IgD-negative memory B cell (primary cell): ENCODE measurements at regions not wholly inside any gene's neighbourhood (a gene's known extent, or its start where the extent isn't known, plus 50 kb on each side); places are given as distances from the start of the nearest gene placed in this dataset.

ENCODE experiments used
- H3K27ac Mint-ChIP-seq, 3 donors: one replicate each; pipeline ENCODE4 v1.8.0; 2020 to 2022; ENCODE audit warnings: mild to moderate bottlenecking in 3 of 3, mixed read lengths in 3 of 3, moderate library complexity in 1 of 3
- H3K27me3 Mint-ChIP-seq: one replicate; pipeline ENCODE4 v1.8.0; 2021; ENCODE audit warnings: mixed read lengths
- H3K36me3 Mint-ChIP-seq: one replicate; pipeline ENCODE4 v1.8.0; 2020; ENCODE audit warnings: mild to moderate bottlenecking, mixed read lengths
- H3K4me1 Mint-ChIP-seq, 3 donors: one replicate each; pipeline ENCODE4 v1.8.0; 2020 to 2022; ENCODE audit warnings: mixed read lengths in 3 of 3, mild to moderate bottlenecking in 1 of 3
- H3K4me3 Mint-ChIP-seq, 4 donors: one replicate each; pipeline ENCODE4 v1.8.0; 2020 to 2022; ENCODE audit warnings: mild to moderate bottlenecking in 4 of 4, mixed read lengths in 4 of 4, moderate library complexity in 3 of 4
- H3K9me3 Mint-ChIP-seq, 3 donors: one replicate each; pipeline ENCODE4 v1.8.0; 2020 to 2021; ENCODE audit warnings: mixed read lengths in 3 of 3, mild to moderate bottlenecking in 1 of 3

DNA sequence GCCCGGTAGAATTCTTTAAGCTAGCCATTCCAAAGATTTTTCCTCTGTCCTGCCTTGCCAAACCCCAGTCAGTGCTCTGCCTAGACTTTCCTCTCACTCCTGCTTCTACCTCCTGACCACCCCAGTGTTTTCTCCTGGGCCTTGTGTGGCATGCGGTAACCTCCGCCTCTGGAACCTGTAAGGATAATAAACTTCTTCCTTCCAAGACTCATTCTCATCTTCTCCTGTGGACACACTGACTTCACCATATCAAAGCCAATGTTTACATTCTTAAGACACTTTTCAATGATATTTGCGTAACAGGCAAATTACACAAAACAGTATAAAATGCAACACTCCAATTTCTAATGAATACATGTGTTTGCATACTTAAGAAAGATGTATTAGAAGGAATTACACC is 354.6 kb downstream of the RNF144B start:
- Mint-ChIP-seq H3K4me1 (no peaks in the 10 kb centered on the region), H3K4me3 (no peak overlapping the region), H3K9me3 (peaks cover 0 to 5% (median 0%) of the 10 kb centered on the region in 3 donors), H3K36me3 (no peaks in the 10 kb centered on the region), H3K27me3 (no peaks in the 10 kb centered on the region), H3K27ac (no peak overlapping the region)

DNA sequence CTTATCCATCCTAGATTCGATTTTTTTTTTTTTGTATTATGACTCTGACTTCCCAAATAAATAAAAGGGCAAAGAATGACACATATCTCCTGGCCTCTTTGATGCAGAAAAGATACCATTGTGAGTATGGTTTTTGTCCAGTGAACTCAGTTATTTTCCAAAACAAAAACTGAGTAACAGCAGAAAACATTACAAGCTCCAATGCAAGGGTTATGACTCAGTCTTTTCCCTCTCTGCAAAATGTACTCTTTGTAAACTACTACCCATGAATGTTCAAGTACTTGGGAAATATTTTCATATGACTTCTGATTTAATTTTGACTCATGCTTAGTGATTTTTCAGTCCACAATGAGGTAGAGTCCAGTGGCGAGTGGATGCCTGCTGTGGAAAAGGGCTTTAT is 355.3 kb downstream of the RNF144B start:
- peaks cover 0 to 5% (median 0%) of the 10 kb centered on the region in 3 donors for H3K9me3 Mint-ChIP-seq
- H3K4me1 Mint-ChIP-seq: no peaks in the 10 kb centered on the region
- no peak overlapping the region for H3K27ac Mint-ChIP-seq
- no peak overlapping the region for H3K4me3 Mint-ChIP-seq
- H3K36me3 Mint-ChIP-seq: no peaks in the 10 kb centered on the region
- H3K27me3 Mint-ChIP-seq: no peaks in the 10 kb centered on the region

DNA sequence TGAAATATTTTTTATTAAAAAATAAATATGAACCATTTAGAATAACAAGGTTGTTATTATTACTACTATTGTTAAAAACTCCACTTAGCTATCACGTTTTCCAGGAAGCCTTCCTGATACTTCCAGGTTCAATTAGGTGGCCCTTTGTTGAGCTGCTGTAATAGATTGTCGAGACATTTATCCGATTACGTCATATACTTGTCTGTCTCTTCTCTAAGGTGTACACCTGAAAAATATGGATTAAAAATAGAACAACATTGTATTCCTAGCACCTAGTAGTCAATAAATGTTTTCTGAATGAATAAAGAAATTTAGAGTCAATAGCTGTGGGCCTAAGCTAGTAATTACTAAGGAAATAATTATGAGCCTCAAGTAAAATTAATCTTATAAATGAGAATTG is 359.6 kb downstream of the RNF144B start:
- H3K9me3 Mint-ChIP-seq: peaks cover 0 to 7% (median 0%) of the 10 kb centered on the region in 3 donors
- no peak overlapping the region for H3K4me3 Mint-ChIP-seq
- no peaks in the 10 kb centered on the region for H3K4me1 Mint-ChIP-seq
- H3K27ac Mint-ChIP-seq: no peak overlapping the region
- no peaks in the 10 kb centered on the region for H3K36me3 Mint-ChIP-seq
- no peaks in the 10 kb centered on the region for H3K27me3 Mint-ChIP-seq

DNA sequence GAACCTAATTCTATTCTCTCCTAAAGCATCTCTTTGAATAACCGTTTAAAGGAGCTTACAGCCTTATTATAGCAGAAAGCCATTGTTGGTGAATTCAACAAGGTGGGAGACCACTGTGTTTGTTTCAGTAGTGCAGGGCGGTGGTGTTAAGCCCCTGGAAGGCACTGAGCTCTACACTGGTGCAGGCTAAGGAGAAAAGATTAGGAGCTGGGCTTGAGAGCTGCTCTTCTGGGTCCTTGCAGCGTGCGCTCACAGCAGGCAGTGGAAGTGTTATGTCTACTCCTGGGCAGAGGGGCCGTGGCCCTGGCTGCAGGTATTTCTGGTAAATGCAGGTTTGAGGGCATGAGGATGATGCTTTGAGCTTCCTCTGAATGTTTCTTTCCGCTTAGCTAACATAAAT is 361.2 kb downstream of the RNF144B start:
- Mint-ChIP-seq H3K4me3 (no peak overlapping the region), H3K27me3 (no peaks in the 10 kb centered on the region), H3K27ac (peak overlapping the region in 1 of 3 donors; percentile 19)

DNA sequence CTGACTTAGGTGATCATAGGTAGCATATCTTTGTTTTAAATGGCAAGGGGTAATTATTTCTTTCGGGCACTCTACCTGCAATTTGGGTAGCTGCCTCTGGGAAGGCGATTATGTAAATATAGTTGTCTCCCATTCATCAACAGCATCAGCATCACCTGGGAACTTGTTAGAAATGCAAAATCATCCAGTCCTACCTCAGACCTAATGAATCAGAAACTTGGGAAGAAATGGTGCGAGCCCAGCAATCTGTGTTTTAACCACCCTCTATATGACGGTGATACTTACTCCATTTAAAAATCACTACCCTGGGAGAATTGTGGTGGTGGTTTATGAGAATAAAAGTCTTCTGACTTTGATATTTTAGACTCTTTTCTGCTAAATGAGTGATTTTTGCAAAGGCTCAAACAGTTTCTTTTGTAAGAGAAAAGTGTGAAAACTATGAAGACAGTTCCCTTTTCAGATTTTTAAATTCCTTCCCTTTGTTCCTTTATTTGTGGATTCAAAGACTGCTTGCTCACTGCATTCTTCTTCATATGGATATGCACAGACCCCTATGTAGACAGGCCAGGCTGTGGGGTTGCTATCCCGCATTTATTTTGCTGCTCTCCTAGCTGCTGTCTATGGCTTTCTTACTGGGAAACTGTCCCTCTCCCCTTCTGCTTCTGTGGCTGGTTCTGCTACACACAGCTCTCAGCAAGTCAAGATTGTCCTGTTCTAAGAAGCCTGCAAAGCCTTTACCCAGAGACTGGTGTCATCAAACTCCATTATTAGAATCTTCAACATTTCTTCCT is 365.3 kb downstream of the RNF144B start:
- no peaks in the 10 kb centered on the region for H3K36me3 Mint-ChIP-seq
- H3K9me3 Mint-ChIP-seq: peaks cover 0 to 6% (median 0%) of the 10 kb centered on the region in 3 donors
- H3K27ac Mint-ChIP-seq: no peak overlapping the region
- no peaks in the 10 kb centered on the region for H3K4me1 Mint-ChIP-seq
- H3K4me3 Mint-ChIP-seq: no peak overlapping the region
- H3K27me3 Mint-ChIP-seq: no peaks in the 10 kb centered on the region

More for the DNA sequence above, 361.2 kb downstream of the RNF144B start:
- no peaks in the 10 kb centered on the region for H3K4me1 Mint-ChIP-seq
- peaks cover 0 to 7% (median 0%) of the 10 kb centered on the region in 3 donors for H3K9me3 Mint-ChIP-seq
- H3K36me3 Mint-ChIP-seq: no peaks in the 10 kb centered on the region

DNA sequence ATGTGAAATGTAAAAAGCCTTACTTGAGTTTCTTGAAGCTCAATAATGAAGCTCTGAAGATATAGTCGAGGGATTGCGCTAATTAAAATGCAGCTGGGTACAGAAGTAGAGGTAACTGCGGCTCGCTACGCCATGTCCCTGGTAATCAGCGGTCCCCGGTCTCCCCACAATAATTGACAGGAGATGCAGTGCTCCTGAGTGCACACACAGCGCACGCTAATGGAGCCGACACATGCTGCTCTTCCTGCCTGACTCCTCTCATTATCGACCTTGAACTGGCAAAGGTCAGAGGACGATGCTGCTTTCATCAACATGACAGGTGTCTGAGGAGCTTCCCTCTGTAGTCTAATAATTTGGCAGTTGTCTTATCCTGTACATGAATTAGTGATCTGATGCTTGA is 365.9 kb downstream of the RNF144B start:
- H3K4me3 Mint-ChIP-seq: no peak overlapping the region
- H3K9me3 Mint-ChIP-seq: peaks cover 0 to 6% (median 0%) of the 10 kb centered on the region in 3 donors
- no peaks in the 10 kb centered on the region for H3K27me3 Mint-ChIP-seq
- no peak overlapping the region for H3K27ac Mint-ChIP-seq
- H3K36me3 Mint-ChIP-seq: no peaks in the 10 kb centered on the region
- H3K4me1 Mint-ChIP-seq: no peaks in the 10 kb centered on the region

DNA sequence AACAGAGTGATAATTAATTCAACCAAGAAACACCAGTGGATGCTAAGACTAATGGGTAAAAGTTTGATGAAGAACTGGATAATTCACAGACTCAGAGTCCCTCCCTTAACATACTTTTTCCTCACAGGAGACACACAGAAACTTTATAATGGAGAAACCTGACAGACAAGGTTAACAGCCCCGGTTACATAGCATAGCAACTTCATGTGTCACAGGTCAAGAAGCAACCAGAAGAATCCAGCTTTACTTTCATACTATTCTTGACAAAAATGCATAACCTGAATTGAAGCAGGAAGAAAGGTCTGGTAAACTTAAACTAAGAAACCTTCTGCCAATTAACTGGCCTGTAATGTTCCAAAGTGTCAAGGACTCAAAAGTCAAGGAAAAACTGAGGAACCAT is 375.9 kb downstream of the RNF144B start:
- Mint-ChIP-seq H3K4me1 (no peaks in the 10 kb centered on the region), H3K9me3 (peaks cover 3 to 9% (median 3%) of the 10 kb centered on the region in 3 donors), H3K4me3 (peak overlapping the region in 1 of 4 donors; percentile 44), H3K36me3 (no peaks in the 10 kb centered on the region), H3K27me3 (no peaks in the 10 kb centered on the region), H3K27ac (no peak overlapping the region)

DNA sequence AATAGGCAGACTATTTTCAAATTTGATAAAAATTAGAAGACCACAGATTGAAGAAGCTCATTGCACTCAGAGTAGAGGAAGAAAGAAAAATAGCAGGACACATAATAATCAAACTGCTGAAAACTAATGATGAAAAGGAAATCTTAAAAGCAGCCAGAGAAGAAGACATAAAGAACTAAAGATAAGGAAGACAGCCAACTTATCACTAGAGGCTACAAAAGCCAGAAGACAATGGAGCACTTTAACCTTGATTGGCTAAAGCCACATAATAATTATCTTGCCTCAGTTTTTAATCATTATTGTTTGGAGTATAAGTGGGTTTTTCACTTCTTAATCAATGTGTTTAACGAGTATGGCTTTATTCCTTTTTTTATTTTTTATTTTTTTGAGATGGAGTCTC is 397.6 kb downstream of the RNF144B start:
- Mint-ChIP-seq H3K27ac (no peak overlapping the region), H3K36me3 (no peaks in the 10 kb centered on the region), H3K27me3 (no peaks in the 10 kb centered on the region), H3K4me1 (no peaks in the 10 kb centered on the region), H3K4me3 (no peak overlapping the region), H3K9me3 (peaks cover 4 to 18% (median 17%) of the 10 kb centered on the region in 3 donors)

DNA sequence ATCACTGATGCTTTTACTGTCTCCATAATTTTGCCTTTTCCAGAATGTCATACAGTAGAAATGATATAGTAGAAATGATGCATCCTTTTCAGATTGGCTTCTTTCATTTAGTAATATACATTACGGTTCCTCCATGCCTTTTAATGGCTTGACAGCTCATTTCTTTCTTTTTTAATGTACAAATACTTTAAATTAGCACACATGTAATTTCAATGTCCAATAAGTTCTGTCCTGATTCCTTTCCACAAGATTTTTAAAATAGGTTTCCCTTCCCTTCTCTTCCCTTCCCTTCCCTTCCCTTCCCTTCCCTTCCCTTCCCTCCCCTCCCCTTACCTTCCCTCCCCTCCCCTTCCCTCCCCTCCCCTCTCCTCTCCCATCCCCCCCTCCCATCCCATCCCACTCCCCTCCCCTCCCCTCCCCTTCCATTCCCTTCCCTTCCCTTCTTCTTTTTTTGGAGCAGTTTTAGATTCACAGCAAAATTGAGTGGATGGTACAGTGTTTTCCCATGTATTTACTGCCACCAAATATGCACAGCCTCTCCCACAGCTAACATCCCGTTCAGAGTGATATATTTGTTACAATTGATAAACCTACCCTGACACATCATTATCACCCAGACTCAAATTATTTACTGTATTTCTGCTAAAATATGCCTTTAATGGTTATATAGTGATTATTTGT is 398.8 kb downstream of the RNF144B start:
- H3K27me3 Mint-ChIP-seq: no peaks in the 10 kb centered on the region
- no peak overlapping the region for H3K27ac Mint-ChIP-seq
- no peaks in the 10 kb centered on the region for H3K36me3 Mint-ChIP-seq
- no peaks in the 10 kb centered on the region for H3K4me1 Mint-ChIP-seq
- H3K9me3 Mint-ChIP-seq: peaks cover 2 to 18% (median 17%) of the 10 kb centered on the region in 3 donors
- H3K4me3 Mint-ChIP-seq: no peak overlapping the region

DNA sequence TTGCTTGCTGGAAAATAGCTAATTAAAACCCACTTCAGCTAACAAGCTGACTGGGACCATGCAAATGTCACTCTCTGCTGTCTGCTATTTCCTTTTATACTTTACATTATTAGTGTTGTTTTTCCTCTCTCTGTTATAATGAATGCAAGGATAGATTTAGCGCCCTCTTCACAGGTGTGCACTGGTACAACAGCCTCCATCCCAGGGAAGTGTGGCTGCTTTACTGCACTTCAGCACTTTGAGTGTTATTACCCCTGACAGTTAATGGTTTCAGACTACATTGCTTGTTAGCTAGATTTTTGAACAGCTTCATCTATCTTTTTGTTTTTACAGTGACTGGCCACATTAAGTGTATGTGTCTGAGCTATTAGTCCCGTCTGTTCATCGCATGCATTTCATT is 405.7 kb downstream of the RNF144B start:
- peaks cover 2 to 8% (median 7%) of the 10 kb centered on the region in 3 donors for H3K9me3 Mint-ChIP-seq
- H3K27me3 Mint-ChIP-seq: no peaks in the 10 kb centered on the region
- H3K4me1 Mint-ChIP-seq: no peaks in the 10 kb centered on the region
- H3K36me3 Mint-ChIP-seq: peaks cover 3% of the 10 kb centered on the region
- peak overlapping the region in 1 of 3 donors; percentile 83 for H3K27ac Mint-ChIP-seq
- no peak overlapping the region for H3K4me3 Mint-ChIP-seq

DNA sequence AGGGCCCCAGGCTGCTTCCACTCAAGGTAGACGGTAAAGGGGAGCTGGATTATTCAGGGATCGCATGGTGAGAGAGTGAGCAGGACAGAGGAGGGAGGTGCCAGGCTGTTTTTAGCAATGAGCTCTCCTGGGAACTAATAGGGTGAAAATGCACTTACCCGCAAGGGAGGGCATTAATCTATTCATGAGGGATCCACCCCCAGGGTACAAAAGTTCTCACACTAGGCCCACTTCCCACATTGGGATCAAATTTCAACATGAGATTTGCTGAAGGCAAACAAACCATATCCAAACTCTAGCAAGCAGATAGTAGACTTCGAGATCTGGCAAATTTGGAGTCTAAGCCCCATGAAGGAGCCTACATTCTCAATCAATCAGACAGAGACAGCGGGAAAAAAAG is 408.6 kb downstream of the RNF144B start:
- Mint-ChIP-seq H3K9me3 (peaks cover 2 to 5% (median 4%) of the 10 kb centered on the region in 3 donors), H3K27ac (no peak overlapping the region), H3K4me1 (no peaks in the 10 kb centered on the region), H3K36me3 (peaks cover 3% of the 10 kb centered on the region), H3K4me3 (no peak overlapping the region), H3K27me3 (no peaks in the 10 kb centered on the region)

DNA sequence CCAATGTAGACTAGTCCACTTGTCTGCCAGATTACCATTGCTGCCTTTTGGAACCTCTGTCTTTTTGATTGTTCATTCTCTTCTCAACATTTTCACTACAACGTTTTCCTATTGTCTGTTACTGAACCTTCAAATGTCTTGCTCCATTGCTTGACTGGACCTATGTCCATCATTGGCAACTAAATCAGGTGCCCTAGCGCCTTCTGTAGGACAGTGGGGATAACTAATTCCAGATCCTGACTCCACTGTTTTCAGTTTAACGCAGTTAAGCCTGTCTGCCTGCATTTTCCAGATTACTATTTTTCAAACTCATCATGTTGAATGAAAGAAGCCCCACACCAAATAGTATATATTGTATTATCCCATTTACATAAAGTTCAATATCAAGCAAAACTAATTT is 433.6 kb downstream of the RNF144B start:
- Mint-ChIP-seq H3K4me3 (no peak overlapping the region), H3K36me3 (no peaks in the 10 kb centered on the region), H3K27ac (no peak overlapping the region), H3K27me3 (no peaks in the 10 kb centered on the region), H3K9me3 (peaks cover 8 to 14% (median 11%) of the 10 kb centered on the region in 3 donors), H3K4me1 (no peaks in the 10 kb centered on the region)

DNA sequence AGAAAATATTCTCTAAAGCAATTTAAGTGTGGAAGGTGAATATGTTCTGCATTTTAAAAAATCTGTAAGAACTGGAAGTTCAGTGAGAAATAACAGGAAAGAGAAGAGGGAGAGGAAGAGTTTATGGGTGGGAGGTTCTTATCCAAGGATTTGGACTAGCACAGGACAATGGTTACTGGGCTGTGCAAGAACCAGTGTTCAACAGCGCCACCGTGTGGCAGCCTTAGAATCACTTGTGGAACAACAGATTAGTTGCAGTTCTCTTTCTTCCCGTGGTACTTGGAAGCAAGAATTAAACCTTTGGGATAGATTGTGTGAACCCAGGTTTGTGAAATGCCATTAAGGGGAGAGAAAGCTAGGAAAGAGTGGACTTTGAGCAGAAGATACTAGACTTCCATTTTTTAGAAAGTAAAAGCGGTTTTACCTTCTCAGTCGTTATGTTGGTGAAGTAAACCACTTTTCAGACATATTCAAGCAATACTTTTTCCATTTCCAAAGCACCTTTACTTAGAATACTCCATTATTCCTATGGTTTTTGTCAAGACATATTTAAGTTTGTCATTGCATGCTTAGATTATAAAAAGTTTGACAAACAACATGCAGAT is 436.7 kb downstream of the RNF144B start:
- Mint-ChIP-seq H3K36me3 (no peaks in the 10 kb centered on the region), H3K4me1 (no peaks in the 10 kb centered on the region), H3K27ac (no peak overlapping the region), H3K9me3 (peaks cover 8 to 25% (median 11%) of the 10 kb centered on the region in 3 donors), H3K4me3 (no peak overlapping the region), H3K27me3 (no peaks in the 10 kb centered on the region)

DNA sequence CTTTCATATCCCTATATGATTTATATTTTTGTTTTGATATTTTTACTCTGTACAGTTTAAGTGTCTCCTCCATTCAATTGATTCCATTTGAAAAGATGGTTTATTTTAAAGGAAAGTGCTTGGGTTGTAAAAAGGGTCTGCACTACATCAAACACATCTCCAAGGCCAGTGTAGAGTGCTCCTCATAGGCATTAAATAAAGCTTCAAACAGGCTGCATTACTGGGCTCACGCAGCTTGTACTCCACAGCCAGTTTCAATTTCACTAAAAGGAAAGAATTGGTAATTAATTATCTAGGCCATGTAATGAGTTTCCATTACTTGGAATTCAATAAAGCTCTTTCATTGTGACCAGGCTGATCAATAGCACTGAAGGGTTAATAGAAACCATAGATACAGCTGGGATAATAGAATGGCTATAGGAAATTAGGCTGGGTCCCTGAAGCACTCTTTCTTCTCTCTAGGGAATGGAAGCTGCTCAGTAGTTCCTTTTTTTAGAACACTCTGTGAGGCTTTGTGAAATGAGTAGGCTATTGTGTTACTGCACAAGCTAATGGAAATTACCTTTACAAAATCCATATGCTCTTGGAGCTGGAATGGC is 442.2 kb downstream of the RNF144B start:
- no peak overlapping the region for H3K27ac Mint-ChIP-seq
- H3K9me3 Mint-ChIP-seq: peaks cover 0 to 22% (median 9%) of the 10 kb centered on the region in 3 donors
- no peaks in the 10 kb centered on the region for H3K36me3 Mint-ChIP-seq
- H3K4me3 Mint-ChIP-seq: no peak overlapping the region
- H3K27me3 Mint-ChIP-seq: no peaks in the 10 kb centered on the region
- no peaks in the 10 kb centered on the region for H3K4me1 Mint-ChIP-seq

DNA sequence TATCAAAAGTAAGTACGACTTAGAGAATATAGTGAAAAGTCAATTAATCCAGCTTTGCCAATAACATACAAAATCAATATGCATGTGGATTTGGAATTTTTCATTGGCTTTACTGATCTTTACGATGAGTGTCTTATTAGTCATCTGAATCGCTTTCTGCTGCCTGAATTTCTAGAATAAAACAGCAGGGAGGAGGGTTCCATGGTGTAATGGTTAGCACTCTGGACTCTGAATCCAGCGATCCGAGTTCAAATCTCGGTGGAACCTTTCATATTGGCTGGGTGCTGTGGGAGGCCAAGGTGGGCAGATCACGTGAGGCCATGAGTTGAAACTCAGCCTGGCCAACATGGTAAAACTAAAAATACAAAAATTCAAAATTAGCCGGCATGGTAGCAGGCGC is 448.8 kb downstream of the RNF144B start:
- Mint-ChIP-seq H3K36me3 (no peaks in the 10 kb centered on the region), H3K27me3 (no peaks in the 10 kb centered on the region), H3K27ac (no peak overlapping the region)

More for the DNA sequence above, 448.8 kb downstream of the RNF144B start:
- Mint-ChIP-seq H3K4me1 (no peaks in the 10 kb centered on the region), H3K9me3 (peaks cover 0 to 7% (median 4%) of the 10 kb centered on the region in 3 donors), H3K4me3 (no peak overlapping the region)
